ENCODE measurements at regions not wholly inside any gene's neighbourhood (a gene's known extent, or its start where the extent isn't known, plus 50 kb on each side); places are given as distances from the start of the nearest gene placed in this dataset.

GRCh38 chr5:6202149-6202967, 176.0 kb downstream of the MED10 start:
- H3K4me3 ChIP-seq: no peak overlapping the region
- H3K27ac ChIP-seq: no peak overlapping the region

GRCh38 chr5:6201631-6202030, 176.7 kb downstream of the MED10 start:
- Histone ChIP-seq H3K4me3 (no peak overlapping the region), H3K27ac (no peak overlapping the region)

GRCh38 chr5:6198531-6198930, 179.8 kb downstream of the MED10 start:
- H3K27ac ChIP-seq: no peak overlapping the region

DNA sequence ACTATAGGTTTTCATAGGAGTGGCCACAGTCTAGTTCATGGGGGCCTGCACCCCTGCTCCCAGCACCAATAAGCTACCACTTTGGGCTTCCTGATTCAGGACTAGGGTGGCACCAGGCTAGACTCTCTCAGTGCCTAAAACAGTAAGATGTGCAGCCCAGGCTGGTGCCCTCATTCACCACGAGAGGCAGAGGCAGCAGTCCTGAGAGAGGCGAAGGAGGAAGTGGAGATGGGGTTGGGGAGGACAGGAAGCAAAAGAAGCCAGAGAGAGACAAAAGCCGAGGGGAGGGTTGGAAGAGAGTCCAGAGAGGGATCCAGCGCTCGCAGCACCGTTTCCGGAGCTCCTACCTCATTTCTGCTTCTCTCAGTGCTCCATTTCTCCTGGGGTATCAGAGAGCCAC, 180.9 kb downstream of the MED10 start:
- Histone ChIP-seq H3K4me3 (no peak overlapping the region), H3K27ac (no peak overlapping the region)

More at GRCh38 chr5:6198531-6198930, 179.8 kb downstream of the MED10 start:
- no peak overlapping the region for H3K4me3 ChIP-seq

DNA sequence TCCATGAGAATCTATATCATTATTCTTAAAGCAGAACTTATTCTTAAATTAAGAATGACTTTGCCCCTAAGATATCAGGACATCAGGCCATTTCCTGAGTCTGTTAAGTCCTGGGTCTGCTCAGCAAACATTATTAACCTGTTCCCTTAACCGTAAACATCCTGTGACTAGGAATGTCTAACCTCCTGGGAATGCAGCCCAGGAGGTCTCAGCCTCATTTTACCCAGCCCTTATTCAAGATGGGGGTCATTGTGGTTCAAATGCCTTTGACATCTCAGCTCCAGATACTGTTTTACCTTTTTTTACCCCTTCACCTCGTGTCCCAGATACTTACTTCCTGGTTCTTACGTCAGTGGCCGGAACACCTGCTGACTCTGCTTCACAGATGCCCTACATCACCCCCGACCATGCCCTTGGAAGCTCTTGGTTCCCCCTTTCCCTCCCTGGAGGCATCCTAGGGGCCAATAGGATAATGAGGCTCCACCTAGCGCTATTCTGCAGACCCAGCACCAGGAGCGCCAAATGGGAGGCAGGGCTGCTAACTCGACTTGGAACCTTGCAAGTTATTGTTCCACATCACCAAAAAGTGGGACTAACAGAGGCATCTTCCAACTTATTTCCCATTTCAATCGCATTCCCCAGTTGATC, 182.5 kb downstream of the MED10 start:
- H3K27ac ChIP-seq: no peak overlapping the region
- H3K4me3 ChIP-seq: no peak overlapping the region

DNA sequence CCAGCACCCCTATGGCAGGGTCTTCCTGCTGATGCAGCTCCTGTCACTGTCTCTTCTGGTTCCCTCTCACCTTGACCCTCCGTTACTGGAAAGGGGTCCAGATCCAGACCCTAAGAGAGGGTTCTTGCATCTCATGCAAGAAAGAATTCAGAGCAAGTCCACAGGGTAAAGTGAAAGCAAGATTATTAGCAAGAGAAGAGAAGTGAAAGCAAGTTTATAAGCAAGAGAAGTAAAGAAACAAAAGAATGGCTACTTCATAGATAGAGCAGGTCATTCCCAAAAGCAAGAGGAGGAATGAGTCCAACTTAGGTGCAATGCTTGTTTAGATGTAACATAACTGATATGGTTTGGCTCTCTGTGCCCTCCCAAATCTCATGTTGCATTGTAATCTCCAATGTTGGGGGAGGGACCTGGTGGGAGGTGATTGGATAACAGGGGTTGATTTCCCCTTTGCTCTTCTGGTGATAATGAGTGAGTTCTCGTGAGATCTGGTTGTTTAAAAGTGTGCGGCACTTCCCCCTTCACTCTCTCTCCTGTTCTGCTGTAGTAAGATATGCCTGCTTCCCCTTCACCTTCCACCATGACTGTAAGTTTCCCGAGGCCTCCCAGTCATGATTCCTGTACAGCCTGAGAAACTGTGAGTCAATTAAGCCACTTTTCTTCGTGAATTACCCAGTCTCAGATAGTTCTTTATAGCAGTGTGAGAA, 183.3 kb downstream of the MED10 start:
- Histone ChIP-seq H3K27ac (no peak overlapping the region), H3K4me3 (no peak overlapping the region)

- no peak overlapping the region for H3K4me3 ChIP-seq
- H3K27ac ChIP-seq: no peak overlapping the region
These were observed 184.0 kb downstream of the MED10 start for GRCh38 chr5:6194261-6194875.

- H3K4me3 ChIP-seq: no peak overlapping the region
- no peak overlapping the region for H3K27ac ChIP-seq
These were observed 185.0 kb downstream of the MED10 start for GRCh38 chr5:6193310-6193709.

DNA sequence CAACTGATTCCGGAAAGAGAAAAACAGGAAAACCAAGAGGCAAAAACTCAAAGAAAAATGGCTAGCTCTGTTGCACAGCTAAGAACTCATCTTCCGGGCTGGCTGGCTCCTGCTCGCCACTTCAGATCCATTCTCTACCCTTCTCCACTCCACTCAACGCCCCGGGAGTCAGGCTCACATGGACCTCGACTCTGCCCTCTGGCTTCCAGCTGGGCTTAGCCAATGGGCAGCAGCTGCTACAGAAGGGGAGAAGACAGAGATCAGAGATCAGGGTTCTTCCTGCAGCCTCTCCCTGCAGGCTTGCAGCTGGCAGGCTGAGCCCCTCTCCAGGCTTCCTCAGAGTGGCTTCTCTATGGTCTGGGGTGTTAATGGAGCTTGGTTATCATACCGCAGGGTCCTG, 187.5 kb downstream of the MED10 start:
- Histone ChIP-seq H3K4me3 (no peak overlapping the region), H3K27ac (no peak overlapping the region)

DNA sequence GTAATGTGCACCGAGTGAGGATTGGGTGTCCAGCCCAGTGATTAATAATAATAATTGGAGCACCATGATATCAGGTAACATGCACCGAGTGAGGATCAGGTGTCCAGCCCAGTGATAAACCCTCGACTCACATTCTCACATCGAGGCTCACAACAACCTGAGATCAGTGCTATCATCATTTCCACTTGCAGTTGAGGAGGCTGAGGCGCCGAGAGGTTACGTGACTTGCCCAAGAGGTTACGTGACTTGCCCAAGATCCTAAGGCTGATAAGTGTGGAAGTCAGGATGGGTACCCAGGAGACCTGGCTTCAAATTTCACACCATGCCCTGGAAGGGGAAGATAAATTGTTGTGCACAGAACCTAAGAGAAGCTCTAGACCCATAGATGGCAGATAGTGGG, 189.4 kb downstream of the MED10 start:
- H3K27ac ChIP-seq: no peak overlapping the region
- no peak overlapping the region for H3K4me3 ChIP-seq

GRCh38 chr5:6188344-6188743, 190.0 kb downstream of the MED10 start:
- Histone ChIP-seq H3K4me3 (no peak overlapping the region), H3K27ac (no peak overlapping the region)

DNA sequence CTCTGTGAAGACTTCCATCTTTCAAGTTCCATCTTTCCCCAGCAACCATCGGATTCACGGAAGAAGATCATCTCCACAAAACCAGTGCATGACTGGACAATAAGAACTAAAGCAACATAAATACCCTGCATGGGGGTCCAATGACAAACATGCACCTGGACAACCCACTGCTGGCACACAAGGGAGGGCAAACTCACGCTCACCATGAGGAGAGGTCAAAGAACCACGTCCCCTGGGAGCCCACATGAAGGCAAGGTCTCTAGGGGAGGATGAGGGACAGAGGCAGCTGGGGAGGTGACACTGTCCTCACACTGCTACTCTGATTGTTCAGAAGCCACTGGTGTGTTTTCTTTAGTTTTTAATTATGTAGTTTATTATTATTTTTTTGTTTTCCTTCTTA, 190.8 kb downstream of the MED10 start:
- Histone ChIP-seq H3K27ac (no peak overlapping the region), H3K4me3 (no peak overlapping the region)

DNA sequence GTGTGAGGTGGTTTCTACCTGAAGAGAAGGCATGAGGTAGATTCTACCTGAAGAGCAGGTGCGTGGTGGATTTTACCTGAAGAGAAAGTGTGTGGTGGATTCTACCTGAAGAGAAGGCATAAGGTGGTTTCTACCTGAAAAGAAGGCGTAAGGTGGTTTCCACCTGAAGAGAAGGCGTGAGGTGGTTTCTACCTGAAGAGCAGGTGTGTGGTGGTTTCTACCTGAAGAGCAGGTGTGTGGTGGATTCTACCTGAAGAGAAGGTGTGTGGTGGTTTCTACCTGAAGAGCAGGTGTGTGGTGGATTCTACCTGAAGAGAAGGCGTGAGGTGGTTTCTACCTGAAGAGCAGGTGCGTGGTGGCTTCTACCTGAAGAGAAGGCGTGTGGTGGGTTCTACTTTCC, 192.8 kb downstream of the MED10 start:
- H3K27ac ChIP-seq: no peak overlapping the region
- H3K4me3 ChIP-seq: no peak overlapping the region

- H3K27ac ChIP-seq: no peak overlapping the region
- H3K4me3 ChIP-seq: no peak overlapping the region
These were observed 193.9 kb downstream of the MED10 start for GRCh38 chr5:6184481-6184880.

DNA sequence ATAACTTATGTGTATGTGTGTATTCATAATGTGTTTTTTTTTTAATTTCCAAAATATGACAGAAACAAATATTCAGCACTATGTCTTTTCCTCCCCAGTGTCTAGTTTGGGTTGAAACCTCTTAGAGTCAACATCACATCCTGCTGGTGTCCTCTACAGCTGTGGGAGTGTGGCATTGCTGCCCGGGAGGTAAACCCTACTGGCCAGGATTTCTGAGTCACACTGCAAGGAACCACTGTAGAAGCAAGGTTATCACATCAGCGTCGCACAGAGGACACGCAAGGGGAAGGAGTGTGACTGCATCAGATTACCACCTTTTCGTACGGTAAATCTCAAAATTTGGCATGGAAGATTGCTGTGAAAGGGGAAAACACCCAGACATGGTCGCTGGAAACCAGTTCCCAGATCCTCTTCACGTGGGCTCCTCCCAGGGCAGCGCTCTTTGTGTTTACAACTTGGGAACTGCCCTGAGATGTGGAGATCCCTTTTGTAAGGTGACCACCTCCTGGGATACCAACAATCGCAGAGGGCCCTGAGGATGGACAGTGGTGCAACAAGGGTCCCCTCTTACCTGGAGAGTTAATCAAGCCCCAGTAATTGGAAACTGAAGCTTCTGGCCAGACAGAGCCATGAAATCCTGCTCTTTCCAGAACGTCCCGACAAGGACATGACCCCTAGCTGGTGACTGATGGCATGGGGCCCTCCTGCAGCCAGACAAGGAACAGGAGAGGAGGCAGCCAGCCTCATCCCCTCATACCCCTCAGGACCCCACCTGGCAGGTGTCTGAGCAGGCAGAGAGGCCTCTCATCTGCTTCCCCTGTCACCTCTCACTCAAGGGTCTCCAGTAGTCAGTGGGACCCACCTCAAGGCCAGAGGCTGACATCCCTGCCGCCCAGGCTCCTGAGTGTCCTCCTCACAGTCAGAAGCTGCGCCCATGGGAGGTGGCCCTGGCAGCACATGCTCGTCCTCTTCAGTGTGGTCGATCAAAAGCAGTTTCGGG, 194.7 kb downstream of the MED10 start:
- no peak overlapping the region for H3K27ac ChIP-seq
- no peak overlapping the region for H3K4me3 ChIP-seq

GRCh38 chr5:6182271-6182815, 196.0 kb downstream of the MED10 start:
- Histone ChIP-seq H3K27ac (no peak overlapping the region), H3K4me3 (no peak overlapping the region)

GRCh38 chr5:6181871-6182270, 196.5 kb downstream of the MED10 start:
- Histone ChIP-seq H3K27ac (no peak overlapping the region), H3K4me3 (no peak overlapping the region)

- H3K27ac ChIP-seq: no peak overlapping the region
- no peak overlapping the region for H3K4me3 ChIP-seq
These were observed 197.1 kb downstream of the MED10 start for GRCh38 chr5:6181147-6181729.

All from skin epidermis (tissue), 12 donors.